IMR-90 (cell line): ENCODE measurements at regions not wholly inside any gene's neighbourhood (a gene's known extent, or its start where the extent isn't known, plus 50 kb on each side); places are given as distances from the start of the nearest gene placed in this dataset.

ENCODE experiments used
- ATAC-seq: fragments of 200-7000 bp; cut with Tn5 transposase; 2 replicates; pipeline ENCODE4 v1.9.1; 2020; ENCODE audit warnings: low read depth, mild to moderate bottlenecking, moderate library complexity
- BruUV-seq: library from RNA; stranded (reverse); fragments of 400-500 nt; replicated peaks from 2 replicates; lab custom pipeline; 2021; lab: Mats Ljungman, UMichigan
- CTCF ChIA-PET: fragments of 300-600 bp; formaldehyde crosslinking; extraction: SDS; loops from one replicate; lab custom pipeline; 2021; ENCODE audit warnings: antibody characterized with exemption; lab: Yijun Ruan, JAX
- POLR2A ChIA-PET: fragments of 300-600 bp; sonication (Branson Sonifier 250); formaldehyde crosslinking; loops from one replicate; lab custom pipeline; 2022; ENCODE audit warnings: antibody characterized with exemption; ENCODE audit not compliant: unreplicated experiment; lab: Charles Lee
- DNase-seq: peaks from one replicate; pipeline ENCODE4 v3.0.0; 2013
- H2AFZ ChIP-seq: replicated peaks from 2 replicates; pipeline ENCODE3; 2013; ENCODE audit warnings: low read length, mild to moderate bottlenecking; ENCODE audit not compliant: poor library complexity
- H2AK5ac ChIP-seq: 2 replicates; pipeline ENCODE4 v1.6.1; 2013; ENCODE audit warnings: low read depth, low read length, inconsistent platforms
- H2AK9ac ChIP-seq: replicated peaks from 2 replicates; pipeline ENCODE3; 2013; ENCODE audit warnings: mild to moderate bottlenecking, low read depth, low read length, moderate library complexity; ENCODE audit not compliant: poor library complexity
- H2BK120ac ChIP-seq: 2 replicates; pipeline ENCODE4 v1.6.1; 2013; ENCODE audit warnings: low read depth, low read length, inconsistent platforms
- H2BK15ac ChIP-seq: 3 replicates; pipeline ENCODE4 v1.6.1; 2013; ENCODE audit warnings: low read depth, low read length, inconsistent platforms
- H2BK20ac ChIP-seq: 2 replicates; pipeline ENCODE4 v1.6.1; 2013; ENCODE audit warnings: low read depth, mild to moderate bottlenecking, inconsistent platforms, low read length, moderate library complexity
- H2BK5ac ChIP-seq: 2 replicates; pipeline ENCODE4 v1.6.1; 2013; ENCODE audit warnings: mild to moderate bottlenecking, low read depth, low read length, inconsistent platforms; ENCODE audit not compliant: poor library complexity, severe bottlenecking
- H3K14ac ChIP-seq: replicated peaks from 2 replicates; pipeline ENCODE4 v1.6.1; 2013; ENCODE audit warnings: low read depth, low read length, inconsistent platforms
- H3K18ac ChIP-seq: 2 replicates; pipeline ENCODE4 v1.6.1; 2013; ENCODE audit warnings: low read depth, low read length, control low read depth
- H3K23ac ChIP-seq: 2 replicates; pipeline ENCODE4 v1.6.1; 2013; ENCODE audit warnings: low read depth, low read length, inconsistent platforms
- H3K27ac ChIP-seq: 2 replicates; pipeline ENCODE4 v1.5.1; 2013; ENCODE audit warnings: mild to moderate bottlenecking, control low read depth, low read length; ENCODE audit not compliant: insufficient read depth
- H3K27me3 ChIP-seq: 2 replicates; pipeline ENCODE4 v1.6.1; 2013; ENCODE audit warnings: low read length; ENCODE audit not compliant: control insufficient read depth, insufficient read depth
- H3K36me3 ChIP-seq: 2 replicates; pipeline ENCODE4 v1.6.1; 2013; ENCODE audit warnings: low read length, mixed read lengths; ENCODE audit not compliant: control insufficient read depth, insufficient read depth
- H3K4ac ChIP-seq: 2 replicates; pipeline ENCODE4 v1.6.1; 2013; ENCODE audit warnings: low read depth, low read length, inconsistent platforms
- H3K4me1 ChIP-seq: 2 replicates; pipeline ENCODE4 v1.6.1; 2013; ENCODE audit warnings: low read length, mixed read lengths; ENCODE audit not compliant: control insufficient read depth, insufficient read depth
- H3K4me2 ChIP-seq: 2 replicates; pipeline ENCODE4 v1.6.1; 2013; ENCODE audit warnings: low read depth, mild to moderate bottlenecking, control low read depth, low read length, moderate library complexity
- H3K4me3 ChIP-seq: 2 replicates; pipeline ENCODE4 v1.5.1; 2013; ENCODE audit warnings: low read depth, mild to moderate bottlenecking, control low read depth, low read length, moderate library complexity; ENCODE audit not compliant: insufficient read depth
- H3K56ac ChIP-seq: 2 replicates; pipeline ENCODE4 v1.6.1; 2013; ENCODE audit warnings: low read length, inconsistent platforms; ENCODE audit not compliant: insufficient read depth; ENCODE audit errors: extremely low read depth
- H3K79me1 ChIP-seq, 2 experiments: 2 replicates each; pipeline ENCODE4 v1.6.1; 2013; ENCODE audit warnings: low read length in 2 of 2, inconsistent platforms in 1 of 2, low read depth in 1 of 2
- H3K9ac ChIP-seq: 2 replicates; pipeline ENCODE4 v1.6.1; 2013; ENCODE audit warnings: low read depth, low read length, control low read depth
- H3K9me1 ChIP-seq: 2 replicates; pipeline ENCODE4 v1.6.1; 2013; ENCODE audit warnings: low read length, inconsistent platforms; ENCODE audit not compliant: insufficient read depth
- H3K9me3 ChIP-seq: 2 replicates; pipeline ENCODE4 v1.6.1; 2013; ENCODE audit warnings: low read length; ENCODE audit not compliant: control insufficient read depth, insufficient read depth
- H4K20me1 ChIP-seq: 2 replicates; pipeline ENCODE4 v1.6.1; 2013; ENCODE audit warnings: low read length, inconsistent platforms; ENCODE audit not compliant: insufficient read depth
- H4K5ac ChIP-seq: 2 replicates; pipeline ENCODE4 v1.6.1; 2013; ENCODE audit warnings: mild to moderate bottlenecking, low read depth, low read length, control low read depth
- H4K8ac ChIP-seq, 2 experiments: 2 replicates each; pipeline ENCODE4 v1.6.1; 2013; ENCODE audit warnings: low read depth in 2 of 2, low read length in 2 of 2, control low read depth in 1 of 2, inconsistent platforms in 1 of 2
- H4K91ac ChIP-seq: 2 replicates; pipeline ENCODE4 v1.6.1; 2013; ENCODE audit warnings: low read depth, low read length, inconsistent platforms; ENCODE audit not compliant: insufficient read depth
- BHLHE40 ChIP-seq: fragments of 150-350 bp; IDR thresholded peaks from 2 replicates; pipeline ENCODE4 v1.6.1; 2016; ENCODE audit warnings: mild to moderate bottlenecking, low read depth, low read length
- CEBPB ChIP-seq: IDR thresholded peaks from 2 replicates; pipeline ENCODE4 v1.6.1; 2012; ENCODE audit warnings: low read depth, low read length, improper control_type of control experiment
- CHD1 ChIP-seq: IDR thresholded peaks from 2 replicates; pipeline ENCODE4 v1.6.1; 2012; ENCODE audit warnings: low read depth, low read length, improper control_type of control experiment
- CTCF ChIP-seq: conservative IDR thresholded peaks from 2 replicates; pipeline ENCODE4 v1.5.1; 2012; ENCODE audit warnings: mild to moderate bottlenecking, low read depth, low read length, improper control_type of control experiment
- FOS ChIP-seq: fragments of 150-350 bp; IDR thresholded peaks from 2 replicates; pipeline ENCODE4 v1.6.1; 2016; ENCODE audit warnings: low read depth, low read length
- MAFK ChIP-seq: IDR thresholded peaks from 2 replicates; pipeline ENCODE4 v1.6.1; 2012; ENCODE audit warnings: low read depth, low read length, improper control_type of control experiment
- MXI1 ChIP-seq: IDR thresholded peaks from 2 replicates; pipeline ENCODE4 v1.6.1; 2012; ENCODE audit warnings: low read depth, mild to moderate bottlenecking, low read length, moderate library complexity, borderline replicate concordance
- RAD21 ChIP-seq: IDR thresholded peaks from 2 replicates; pipeline ENCODE4 v1.6.1; 2012; ENCODE audit warnings: low read length, improper control_type of control experiment
- RCOR1 ChIP-seq: IDR thresholded peaks from 2 replicates; pipeline ENCODE4 v1.6.1; 2012; ENCODE audit warnings: mild to moderate bottlenecking, low read length, improper control_type of control experiment; ENCODE audit not compliant: insufficient replicate concordance
- SMC3 ChIP-seq: fragments of 150-350 bp; IDR thresholded peaks from 2 replicates; pipeline ENCODE4 v1.6.1; 2016; ENCODE audit warnings: low read depth, mild to moderate bottlenecking, antibody characterized with exemption, low read length, moderate library complexity
- USF2 ChIP-seq: fragments of 150-350 bp; IDR thresholded peaks from 2 replicates; pipeline ENCODE4 v1.6.1; 2017; ENCODE audit warnings: mild to moderate bottlenecking, antibody characterized with exemption, low read length, low read depth
- WGBS, 2 experiments: methylation state at CpG; one replicate each; pipeline versions ENCODE4 v1.1.5 to v1.1.7; 2013; ENCODE audit warnings: missing lambda C conversion rate in 2 of 2; ENCODE audit not compliant: insufficient read length in 1 of 2; ENCODE audit errors: extremely low coverage in 2 of 2; 5-methylcytosine and 5-hydroxymethylcytosine counted together
- dilution Hi-C: fragments of 300-500 bp; cut with HindIII; formaldehyde crosslinking; loops from one replicate; pipeline ENCODE4 v1.14.3; 2018; ENCODE audit warnings: low sequenced_read_pairs; ENCODE audit not compliant: unreplicated experiment
- in situ Hi-C: fragments of 300-500 bp; cut with MboI; formaldehyde crosslinking; loops from 3 replicates; pipeline ENCODE4 v1.14.3; 2019; ENCODE audit warnings: low sequenced_read_pairs, inconsistent platforms, mixed read lengths
- intact Hi-C: fragments of 100-400 bp; cut with micrococcal nuclease; formaldehyde crosslinking; loops from 2 replicates; pipeline ENCODE4 v1.10.0; 2022

- ATAC-seq (no peak), DNase-seq (no peak)
- no peak overlapping the region for H3K27ac ChIP-seq
- H3K14ac ChIP-seq = no peak overlapping the region
- TF ChIP-seq MXI1 (no peak), RCOR1 (no peak), CHD1 (no peak), USF2 (no peak), RAD21 (no peak), CEBPB (no peak), FOS (no peak), MAFK (no peak), SMC3 (no peak), CTCF (no peak), BHLHE40 (no peak)
- POLR2A ChIA-PET = no interaction called here
- no TSS peak for BruUV-seq
- H4K8ac ChIP-seq = no peak overlapping the region
- no peak overlapping the region for H2BK120ac ChIP-seq
- no peak overlapping the region for H3K9ac ChIP-seq
- no peak overlapping the region for H4K91ac ChIP-seq
- H3K4ac ChIP-seq = no peak overlapping the region
- H3K4me3 ChIP-seq = no peak overlapping the region
- H4K5ac ChIP-seq = no peak overlapping the region
- H2AK5ac ChIP-seq = no peak overlapping the region
- no peak overlapping the region for H2BK15ac ChIP-seq
- in situ Hi-C loops = no loop called here
- no peak overlapping the region for H2AFZ ChIP-seq
- CTCF ChIA-PET = no interaction called here
- no peak overlapping the region for H2AK9ac ChIP-seq
- H2BK20ac ChIP-seq = no peak overlapping the region
- H3K4me2 ChIP-seq = no peak overlapping the region
- H3K27me3 ChIP-seq = no peaks in the 10 kb centered on the region
- H3K23ac ChIP-seq = no peak overlapping the region
- H2BK5ac ChIP-seq = no peak overlapping the region
- H4K20me1 ChIP-seq = no peaks in the 10 kb centered on the region
- WGBS, 2 experiments = no CpG with 5 or more reads among the region's 3 CpGs
- no peak overlapping the region for H3K56ac ChIP-seq
- H3K18ac ChIP-seq = no peak overlapping the region
- no peaks in the 10 kb centered on the region for H3K9me1 ChIP-seq
- dilution Hi-C loops = no loop called here
- intact Hi-C loops = no loop called here
- H3K4me1 ChIP-seq = no peaks in the 10 kb centered on the region
- peaks cover 5% of the 10 kb centered on the region for H3K9me3 ChIP-seq
- H3K36me3 ChIP-seq = no peaks in the 10 kb centered on the region
- no peaks in the 10 kb centered on the region for H3K79me1 ChIP-seq
Measured at GRCh38 chr4:33448948-33449347, 2728.8 kb downstream of the PCDH7 start.
